ENCODE measurements at regions not wholly inside any gene's neighbourhood (a gene's known extent, or its start where the extent isn't known, plus 50 kb on each side); places are given as distances from the start of the nearest gene placed in this dataset.

GRCh38 chr11:24348908-24349307 lies 147.9 kb upstream of the LUZP2 start:
- TF ChIP-seq CTCF (IDR thresholded peaks at IDR 0.05) (no peak), ZFX (IDR thresholded peaks at IDR 0.05; ENCODE audit: borderline replicate concordance) (no peak)
